Parathyroid adenoma (tissue), 2 donors: ENCODE measurements at regions not wholly inside any gene's neighbourhood (a gene's known extent, or its start where the extent isn't known, plus 50 kb on each side); places are given as distances from the start of the nearest gene placed in this dataset.

Experiments
- H2AFZ ChIP-seq: fragments of 300-600 bp; sonication (generic); one replicate; pipeline ENCODE4 v1.7.0; 2017; ENCODE audit warnings: antibody characterized with exemption, mild to moderate bottlenecking
- H3K27ac ChIP-seq: fragments of 300-600 bp; sonication (generic); one replicate; pipeline ENCODE4 v1.7.0; 2017
- H3K27me3 ChIP-seq: fragments of 300-600 bp; sonication (generic); one replicate; pipeline ENCODE4 v1.7.0; 2017; ENCODE audit warnings: low read length; ENCODE audit not compliant: control insufficient read depth, insufficient read depth
- H3K36me3 ChIP-seq: fragments of 300-600 bp; sonication (generic); one replicate; pipeline ENCODE4 v1.7.0; 2017; ENCODE audit warnings: low read length; ENCODE audit not compliant: control insufficient read depth, insufficient read depth
- H3K4me1 ChIP-seq: fragments of 300-600 bp; sonication (generic); one replicate; pipeline ENCODE4 v1.7.0; 2017; ENCODE audit warnings: control low read depth
- H3K4me2 ChIP-seq: fragments of 300-600 bp; sonication (generic); one replicate; pipeline ENCODE4 v1.7.0; 2017; ENCODE audit warnings: low read length
- H3K4me3 ChIP-seq: fragments of 300-600 bp; sonication (generic); one replicate; pipeline ENCODE4 v1.7.0; 2017; ENCODE audit warnings: low read depth, low read length
- H3K79me2 ChIP-seq: fragments of 300-600 bp; sonication (generic); one replicate; pipeline ENCODE4 v1.7.0; 2017; ENCODE audit warnings: control low read depth
- H3K9ac ChIP-seq: fragments of 300-600 bp; sonication (generic); one replicate; pipeline ENCODE4 v1.7.0; 2017; ENCODE audit warnings: mild to moderate bottlenecking
- H3K9me3 ChIP-seq: fragments of 300-600 bp; sonication (generic); one replicate; pipeline ENCODE4 v1.7.0; 2017; ENCODE audit warnings: low read length; ENCODE audit not compliant: control insufficient read depth
- TF ChIP-seq, protein P1 (sequence below): fragments of 300-600 bp; sonication (generic); IDR thresholded peaks from one replicate; pipeline ENCODE4 v1.7.0; 2017; ENCODE audit warnings: antibody characterized with exemption, mild to moderate bottlenecking
- donor health status: primary hyperparathyroidism.

DNA sequence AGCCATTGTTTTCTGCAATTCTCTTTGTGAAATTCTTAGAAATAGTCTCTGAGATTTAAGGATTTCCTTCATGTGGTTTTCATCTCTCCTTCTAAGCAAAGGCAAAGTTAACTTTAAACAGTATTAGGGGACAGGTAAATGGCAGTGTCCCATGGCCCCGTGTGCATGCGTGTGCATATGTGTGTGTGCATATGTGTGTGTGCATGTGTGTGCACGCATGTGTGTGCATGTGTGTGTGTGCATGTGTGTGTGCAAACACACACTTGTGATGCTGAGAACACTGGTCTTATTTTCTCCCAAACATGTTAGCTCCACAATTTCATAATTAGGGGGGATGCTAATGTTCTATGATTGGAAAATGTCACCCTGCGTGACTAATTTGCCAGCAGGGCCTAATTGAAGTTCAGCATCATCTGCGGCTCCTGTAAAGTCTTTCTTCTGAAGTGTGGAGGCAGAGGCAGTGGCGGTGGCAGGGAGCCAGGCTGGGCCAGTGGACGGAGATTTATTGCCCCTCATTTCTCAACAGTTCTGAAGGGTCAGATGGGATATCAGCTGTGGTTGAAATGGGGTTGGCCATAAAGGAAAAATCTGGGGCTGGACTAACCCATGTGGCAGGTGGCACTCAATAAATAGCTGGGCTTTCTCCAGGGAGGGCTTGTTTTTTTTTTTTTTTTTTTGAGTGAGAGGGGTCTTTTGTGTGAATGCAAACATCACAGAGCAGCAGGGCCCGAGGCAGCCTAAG is 289.3 kb upstream of the PODXL start:
- Histone ChIP-seq H3K4me2 (no peak overlapping the region), H3K4me1 (no peaks in the 10 kb centered on the region), H3K9me3 (no peaks in the 10 kb centered on the region), H3K9ac (no peak overlapping the region), H3K4me3 (no peak overlapping the region), H3K36me3 (no peaks in the 10 kb centered on the region), H3K79me2 (no peaks in the 10 kb centered on the region), H3K27ac (no peak overlapping the region), H3K27me3 (no peaks in the 10 kb centered on the region), H2AFZ (no peak overlapping the region)
- TF ChIP-seq, protein P1, sequence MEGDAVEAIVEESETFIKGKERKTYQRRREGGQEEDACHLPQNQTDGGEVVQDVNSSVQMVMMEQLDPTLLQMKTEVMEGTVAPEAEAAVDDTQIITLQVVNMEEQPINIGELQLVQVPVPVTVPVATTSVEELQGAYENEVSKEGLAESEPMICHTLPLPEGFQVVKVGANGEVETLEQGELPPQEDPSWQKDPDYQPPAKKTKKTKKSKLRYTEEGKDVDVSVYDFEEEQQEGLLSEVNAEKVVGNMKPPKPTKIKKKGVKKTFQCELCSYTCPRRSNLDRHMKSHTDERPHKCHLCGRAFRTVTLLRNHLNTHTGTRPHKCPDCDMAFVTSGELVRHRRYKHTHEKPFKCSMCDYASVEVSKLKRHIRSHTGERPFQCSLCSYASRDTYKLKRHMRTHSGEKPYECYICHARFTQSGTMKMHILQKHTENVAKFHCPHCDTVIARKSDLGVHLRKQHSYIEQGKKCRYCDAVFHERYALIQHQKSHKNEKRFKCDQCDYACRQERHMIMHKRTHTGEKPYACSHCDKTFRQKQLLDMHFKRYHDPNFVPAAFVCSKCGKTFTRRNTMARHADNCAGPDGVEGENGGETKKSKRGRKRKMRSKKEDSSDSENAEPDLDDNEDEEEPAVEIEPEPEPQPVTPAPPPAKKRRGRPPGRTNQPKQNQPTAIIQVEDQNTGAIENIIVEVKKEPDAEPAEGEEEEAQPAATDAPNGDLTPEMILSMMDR = no peak

DNA sequence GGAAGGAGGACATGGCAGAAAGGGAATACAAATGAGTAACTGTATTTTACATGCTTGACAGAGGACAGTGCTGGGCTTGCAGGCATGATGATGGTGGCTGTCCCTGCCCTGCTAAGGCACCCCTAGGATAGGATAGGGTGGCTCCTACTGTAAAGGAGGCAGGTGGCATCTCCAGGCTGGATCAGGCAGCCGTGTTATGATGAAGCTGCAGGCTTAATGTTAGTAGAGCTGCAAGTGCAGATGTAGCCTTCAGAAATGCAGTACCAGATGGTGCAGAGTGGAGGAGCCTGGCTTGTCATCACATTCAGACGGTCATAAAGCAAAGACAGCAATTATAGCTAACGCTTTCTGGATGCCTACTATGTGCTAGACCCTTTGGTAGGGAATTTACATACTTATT is 287.9 kb upstream of the PODXL start:
- H3K4me2 ChIP-seq = no peak overlapping the region
- H3K9me3 ChIP-seq = no peaks in the 10 kb centered on the region
- H3K27ac ChIP-seq = no peak overlapping the region
- H3K4me1 ChIP-seq = no peaks in the 10 kb centered on the region
- no peaks in the 10 kb centered on the region for H3K27me3 ChIP-seq
- H3K79me2 ChIP-seq = no peaks in the 10 kb centered on the region
- no peaks in the 10 kb centered on the region for H3K36me3 ChIP-seq
- no peak overlapping the region for H3K4me3 ChIP-seq
- H2AFZ ChIP-seq = no peak overlapping the region
- TF ChIP-seq, protein P1 = no peak
- H3K9ac ChIP-seq = no peak overlapping the region

DNA sequence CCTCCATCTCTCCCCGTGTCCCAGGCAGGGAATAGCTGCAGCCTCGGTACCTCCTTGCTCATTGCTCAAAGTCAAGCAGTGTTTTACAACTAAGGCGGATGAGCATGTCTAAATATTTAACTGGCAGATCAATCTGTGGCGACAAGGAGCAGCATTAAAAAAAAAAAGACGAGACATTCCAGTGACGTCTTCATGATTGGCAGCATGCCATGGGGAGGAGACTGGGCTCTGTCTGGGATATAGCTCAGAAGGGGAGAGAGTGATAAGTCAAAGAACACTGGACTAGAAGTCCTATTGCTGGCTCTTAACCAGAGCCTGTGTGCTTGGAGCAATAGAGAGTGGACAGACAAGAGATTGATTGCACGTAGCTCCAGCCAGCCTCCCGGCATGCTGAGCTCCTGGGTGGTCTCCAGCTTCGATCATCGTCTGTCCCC is 287.5 kb upstream of the PODXL start:
- Histone ChIP-seq H3K4me2 (no peak overlapping the region), H3K27me3 (no peaks in the 10 kb centered on the region), H3K36me3 (no peaks in the 10 kb centered on the region), H3K9me3 (no peaks in the 10 kb centered on the region), H2AFZ (no peak overlapping the region), H3K9ac (no peak overlapping the region), H3K4me1 (no peaks in the 10 kb centered on the region), H3K79me2 (no peaks in the 10 kb centered on the region), H3K27ac (no peak overlapping the region), H3K4me3 (no peak overlapping the region)
- TF ChIP-seq, protein P1 = no peak

DNA sequence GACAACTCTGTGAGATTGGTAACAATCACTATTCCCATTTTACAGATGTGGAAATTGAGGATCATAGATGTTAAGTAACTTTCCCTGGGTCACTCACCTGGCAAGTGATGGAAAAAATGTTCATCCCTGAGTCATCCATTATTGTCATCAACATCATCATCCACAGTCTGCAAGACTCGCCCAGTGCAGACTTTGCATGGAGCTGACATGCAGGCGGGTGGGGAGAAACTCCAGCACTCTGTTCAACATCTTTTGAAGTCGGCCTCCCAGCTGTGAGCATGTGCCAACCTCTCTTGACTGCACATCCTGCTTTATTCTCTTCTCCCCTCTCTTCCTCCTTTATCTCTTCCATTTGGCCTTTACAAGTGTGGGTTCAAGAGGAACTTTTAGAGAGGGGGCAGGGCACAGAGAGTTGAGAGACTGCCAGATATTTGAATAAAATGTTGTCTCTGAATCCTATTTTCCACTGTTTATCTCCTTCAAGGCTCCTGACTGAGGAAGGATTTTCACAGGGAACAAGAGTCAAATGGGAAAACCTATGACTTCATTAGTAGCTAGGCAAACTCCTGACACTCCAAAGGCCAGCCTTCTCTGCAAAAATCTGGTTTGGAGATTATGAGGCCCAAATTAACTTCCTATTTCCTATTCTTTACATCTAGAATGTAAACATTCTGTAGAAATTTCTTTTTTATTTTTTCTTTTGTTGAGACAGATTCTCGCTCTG is 283.7 kb upstream of the PODXL start:
- Histone ChIP-seq H2AFZ (no peak overlapping the region), H3K27ac (no peak overlapping the region), H3K4me1 (no peaks in the 10 kb centered on the region), H3K4me3 (no peak overlapping the region), H3K36me3 (no peaks in the 10 kb centered on the region), H3K9me3 (no peaks in the 10 kb centered on the region), H3K79me2 (no peaks in the 10 kb centered on the region), H3K27me3 (no peaks in the 10 kb centered on the region), H3K4me2 (no peak overlapping the region), H3K9ac (no peak overlapping the region)
- TF ChIP-seq, protein P1 = no peak
